ENCODE measurements at regions not wholly inside any gene's neighbourhood (a gene's known extent, or its start where the extent isn't known, plus 50 kb on each side); places are given as distances from the start of the nearest gene placed in this dataset.

GRCh38 chr2:139122711-139123158, 342.5 kb upstream of the NXPH2 start:
- no peak for TF ChIP-seq CTCF (IDR thresholded peaks at IDR 0.05)
- TF ChIP-seq EP300 (IDR thresholded peaks at IDR 0.05; ENCODE audit: borderline replicate concordance in 1 of 2, low read depth in 1 of 2, low read length in 1 of 2): no peak
- no peak for TF ChIP-seq MEF2A (IDR thresholded peaks at IDR 0.05; ENCODE audit: borderline replicate concordance, low read depth)
- TF ChIP-seq NFIC (IDR thresholded peaks at IDR 0.05; ENCODE audit: borderline replicate concordance): no peak
- TF ChIP-seq MXI1 (IDR thresholded peaks at IDR 0.05; ENCODE audit: low read depth, low read length): no peak

All from SK-N-SH (cell line).